OCI-LY1 (cell line): ENCODE measurements at regions not wholly inside any gene's neighbourhood (a gene's known extent, or its start where the extent isn't known, plus 50 kb on each side); places are given as distances from the start of the nearest gene placed in this dataset.

Source experiments
- H2AFZ ChIP-seq: fragments of 200-600 bp; sonication (generic), shearing (Covaris generic); 2 replicates; pipeline ENCODE4 v1.6.0; 2014; ENCODE audit warnings: antibody characterized with exemption, mild to moderate bottlenecking, low read length
- H3F3A ChIP-seq: fragments of 200-600 bp; sonication (generic), shearing (Covaris generic); 2 replicates; pipeline ENCODE4 v1.6.0; 2014; ENCODE audit warnings: mild to moderate bottlenecking, antibody characterized with exemption, low read length, moderate library complexity; ENCODE audit not compliant: insufficient read depth
- H3K27ac ChIP-seq: fragments of 200-600 bp; sonication (generic); 2 replicates; pipeline ENCODE4 v1.5.1; 2014; ENCODE audit warnings: low read length, mixed run types, mild to moderate bottlenecking, low read depth; ENCODE audit not compliant: poor library complexity, severe bottlenecking
- H3K27me3 ChIP-seq: fragments of 200-600 bp; sonication (generic); 2 replicates; pipeline ENCODE4 v1.6.0; 2014; ENCODE audit warnings: antibody characterized with exemption, mild to moderate bottlenecking, low read length, moderate library complexity; ENCODE audit not compliant: insufficient read depth
- H3K36me3 ChIP-seq: fragments of 200-600 bp; sonication (generic); 2 replicates; pipeline ENCODE4 v1.6.1; 2014; ENCODE audit warnings: mild to moderate bottlenecking, antibody characterized with exemption, low read length, moderate library complexity, mixed read lengths; ENCODE audit not compliant: insufficient read depth
- H3K4me1 ChIP-seq: fragments of 200-600 bp; sonication (generic); 2 replicates; pipeline ENCODE4 v1.5.1; 2014; ENCODE audit warnings: mild to moderate bottlenecking, low read length, moderate library complexity; ENCODE audit not compliant: insufficient read depth, severe bottlenecking
- H3K4me2 ChIP-seq: fragments of 200-600 bp; sonication (generic), shearing (Covaris generic); 2 replicates; pipeline ENCODE4 v1.6.1; 2014; ENCODE audit warnings: low read length
- H3K4me3 ChIP-seq: fragments of 200-600 bp; sonication (generic); 2 replicates; pipeline ENCODE4 v1.5.1; 2014; ENCODE audit warnings: low read length, low read depth, mild to moderate bottlenecking, mixed read lengths; ENCODE audit not compliant: poor library complexity, severe bottlenecking
- H3K79me2 ChIP-seq: fragments of 200-600 bp; shearing (Covaris generic); 2 replicates; pipeline ENCODE4 v1.6.1; 2016; ENCODE audit warnings: mixed run types, low read length, mixed read lengths; ENCODE audit not compliant: insufficient read depth
- H3K9ac ChIP-seq: fragments of 200-600 bp; sonication (generic), shearing (Covaris generic); 2 replicates; pipeline ENCODE4 v1.6.1; 2014; ENCODE audit warnings: mild to moderate bottlenecking, low read length, mixed read lengths
- H3K9me2 ChIP-seq: fragments of 200-600 bp; sonication (generic), shearing (Covaris generic); 2 replicates; pipeline ENCODE4 v1.6.1; 2014; ENCODE audit warnings: low read depth, mild to moderate bottlenecking, low read length, mixed read lengths
- H3K9me3 ChIP-seq: fragments of 200-600 bp; shearing (Covaris generic); 2 replicates; pipeline ENCODE4 v1.6.1; 2014; ENCODE audit warnings: low read length, mixed read lengths
- H4K20me1 ChIP-seq: fragments of 200-600 bp; sonication (generic), shearing (Covaris generic); 2 replicates; pipeline ENCODE4 v1.6.0; 2016; ENCODE audit warnings: mild to moderate bottlenecking, low read length; ENCODE audit not compliant: insufficient read depth
- EZH2 ChIP-seq: fragments of 200-600 bp; sonication (generic), shearing (Covaris generic); IDR thresholded peaks from 2 replicates; pipeline ENCODE4 v1.8.0; 2017; ENCODE audit warnings: borderline replicate concordance, mixed run types, mild to moderate bottlenecking, antibody characterized with exemption, low read length, moderate library complexity, mixed read lengths
- TF ChIP-seq, protein P1 (sequence below): fragments of 200-600 bp; sonication (generic), shearing (Covaris generic); IDR thresholded peaks from 2 replicates; pipeline ENCODE4 v1.5.1; 2017; ENCODE audit warnings: mild to moderate bottlenecking, antibody characterized with exemption, low read length, moderate library complexity, mixed read lengths

GRCh38 chr2:207227749-207228145, 62.0 kb upstream of the KLF7 start:
- no peaks in the 10 kb centered on the region for H3K79me2 ChIP-seq
- H3K4me2 ChIP-seq, result no peak overlapping the region
- no peaks in the 10 kb centered on the region for H3K9me3 ChIP-seq
- H3K9ac ChIP-seq, result no peak overlapping the region
- H2AFZ ChIP-seq, result no peak overlapping the region
- no peak overlapping the region for H3K27ac ChIP-seq
- H3K4me3 ChIP-seq, result no peak overlapping the region
- no peaks in the 10 kb centered on the region for H3K4me1 ChIP-seq
- no peaks in the 10 kb centered on the region for H4K20me1 ChIP-seq
- no peaks in the 10 kb centered on the region for H3K9me2 ChIP-seq
- H3F3A ChIP-seq, result no peaks in the 10 kb centered on the region
- H3K36me3 ChIP-seq, result no peaks in the 10 kb centered on the region
- TF ChIP-seq, protein P1, sequence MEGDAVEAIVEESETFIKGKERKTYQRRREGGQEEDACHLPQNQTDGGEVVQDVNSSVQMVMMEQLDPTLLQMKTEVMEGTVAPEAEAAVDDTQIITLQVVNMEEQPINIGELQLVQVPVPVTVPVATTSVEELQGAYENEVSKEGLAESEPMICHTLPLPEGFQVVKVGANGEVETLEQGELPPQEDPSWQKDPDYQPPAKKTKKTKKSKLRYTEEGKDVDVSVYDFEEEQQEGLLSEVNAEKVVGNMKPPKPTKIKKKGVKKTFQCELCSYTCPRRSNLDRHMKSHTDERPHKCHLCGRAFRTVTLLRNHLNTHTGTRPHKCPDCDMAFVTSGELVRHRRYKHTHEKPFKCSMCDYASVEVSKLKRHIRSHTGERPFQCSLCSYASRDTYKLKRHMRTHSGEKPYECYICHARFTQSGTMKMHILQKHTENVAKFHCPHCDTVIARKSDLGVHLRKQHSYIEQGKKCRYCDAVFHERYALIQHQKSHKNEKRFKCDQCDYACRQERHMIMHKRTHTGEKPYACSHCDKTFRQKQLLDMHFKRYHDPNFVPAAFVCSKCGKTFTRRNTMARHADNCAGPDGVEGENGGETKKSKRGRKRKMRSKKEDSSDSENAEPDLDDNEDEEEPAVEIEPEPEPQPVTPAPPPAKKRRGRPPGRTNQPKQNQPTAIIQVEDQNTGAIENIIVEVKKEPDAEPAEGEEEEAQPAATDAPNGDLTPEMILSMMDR, result no peak
- no peak for TF ChIP-seq EZH2
- H3K27me3 ChIP-seq, result no peaks in the 10 kb centered on the region; the same call in 1 of the 2 replicates

DNA sequence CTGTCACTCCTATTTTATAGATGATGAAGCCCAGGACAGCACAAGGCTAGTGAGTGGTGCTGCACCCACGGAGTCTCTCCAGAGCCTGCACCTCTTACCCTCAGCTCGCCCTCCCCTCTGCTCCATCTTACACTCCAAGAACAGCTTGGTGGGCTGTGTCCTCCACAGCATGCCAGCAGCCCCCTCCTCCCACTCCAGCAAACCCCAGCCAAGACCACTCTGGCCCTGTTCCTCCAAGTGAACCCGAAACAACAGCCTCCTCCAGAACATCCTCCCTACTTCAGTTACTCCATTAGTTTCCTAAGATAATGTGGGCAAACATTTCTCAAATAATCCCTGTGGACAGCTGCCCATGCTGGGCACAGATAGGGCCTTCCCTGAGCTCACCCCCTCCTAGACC, 62.7 kb upstream of the KLF7 start:
- Histone ChIP-seq H3K9me2 (no peaks in the 10 kb centered on the region), H3K9me3 (no peaks in the 10 kb centered on the region), H2AFZ (no peak overlapping the region), H3K27ac (no peak overlapping the region), H3K27me3 (no peaks in the 10 kb centered on the region; the same call in 1 of the 2 replicates), H3K9ac (no peak overlapping the region), H3K4me3 (no peak overlapping the region), H3K79me2 (no peaks in the 10 kb centered on the region), H3K4me1 (no peaks in the 10 kb centered on the region), H3F3A (no peaks in the 10 kb centered on the region), H3K36me3 (no peaks in the 10 kb centered on the region), H4K20me1 (no peaks in the 10 kb centered on the region), H3K4me2 (no peak overlapping the region)
- TF ChIP-seq, protein P1, result no peak

- H3K27me3 ChIP-seq, result no peaks in the 10 kb centered on the region; the same call in 1 of the 2 replicates
- H4K20me1 ChIP-seq, result no peaks in the 10 kb centered on the region
- H3K27ac ChIP-seq, result no peak overlapping the region
- no peaks in the 10 kb centered on the region for H3K79me2 ChIP-seq
- H3K9me2 ChIP-seq, result no peaks in the 10 kb centered on the region
- no peak overlapping the region for H3K9ac ChIP-seq
- no peaks in the 10 kb centered on the region for H3F3A ChIP-seq
- no peak overlapping the region for H3K4me2 ChIP-seq
- H3K4me1 ChIP-seq, result no peaks in the 10 kb centered on the region
- H3K36me3 ChIP-seq, result no peaks in the 10 kb centered on the region
- H3K9me3 ChIP-seq, result no peaks in the 10 kb centered on the region
- no peak for TF ChIP-seq EZH2
- TF ChIP-seq, protein P1, result no peak
- no peak overlapping the region for H2AFZ ChIP-seq
- no peak overlapping the region for H3K4me3 ChIP-seq
These were observed 63.4 kb upstream of the KLF7 start for GRCh38 chr2:207229161-207229560.
